ENCODE measurements at regions not wholly inside any gene's neighbourhood (a gene's known extent, or its start where the extent isn't known, plus 50 kb on each side); places are given as distances from the start of the nearest gene placed in this dataset.
A peak's percentile ranks its signal among the peaks of the same experiment; 100 is the strongest.
"Not testable (repeated sequence)": the region's sequence is repeated elsewhere in the genome, so short reads cannot be mapped to it uniquely, and the experiment has no call there.

DNA sequence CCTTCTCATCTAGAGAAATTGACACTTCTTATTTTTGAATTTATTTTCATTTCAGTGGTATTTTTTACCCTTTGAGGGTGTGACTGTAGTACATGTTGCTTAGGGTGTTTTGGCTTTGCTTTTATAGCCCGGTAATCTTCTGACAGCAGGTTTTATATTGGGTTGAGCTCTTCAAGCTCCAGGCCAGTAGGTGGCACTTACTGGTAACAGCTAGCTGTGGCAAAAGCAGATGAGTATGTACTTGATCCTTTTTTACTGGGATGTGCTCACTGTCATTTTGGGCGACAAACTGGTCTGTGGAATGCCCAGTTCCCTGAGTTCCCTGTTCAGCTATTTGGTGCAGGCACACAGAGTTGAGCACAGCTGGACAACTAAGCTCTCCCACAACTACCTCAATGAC lies 916.2 kb upstream of the B3GALT2 start:
- peak; percentile 5 for DNase-seq (ENCODE audit: low read depth, low spot score)

DNA sequence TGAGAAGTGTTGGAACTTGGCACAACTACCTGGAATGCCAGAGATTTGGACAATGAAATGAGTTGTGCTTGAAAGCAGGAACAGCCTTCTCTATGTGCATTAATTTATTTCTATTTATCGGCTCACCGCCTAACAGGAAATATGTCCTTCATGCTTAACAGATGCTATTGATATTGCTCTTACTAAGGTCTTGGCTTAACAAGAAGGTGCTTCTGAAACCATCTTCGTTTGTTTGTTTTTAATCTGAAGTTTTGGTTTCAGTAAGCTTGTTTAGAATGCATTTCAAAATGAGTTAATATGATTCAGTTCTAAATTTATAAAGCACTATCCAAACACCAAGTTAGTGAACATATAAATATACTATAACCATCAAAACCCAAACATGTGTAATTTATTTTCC lies 898.3 kb upstream of the B3GALT2 start:
- DNase-seq (ENCODE audit: low read depth, low spot score): no peak

DNA sequence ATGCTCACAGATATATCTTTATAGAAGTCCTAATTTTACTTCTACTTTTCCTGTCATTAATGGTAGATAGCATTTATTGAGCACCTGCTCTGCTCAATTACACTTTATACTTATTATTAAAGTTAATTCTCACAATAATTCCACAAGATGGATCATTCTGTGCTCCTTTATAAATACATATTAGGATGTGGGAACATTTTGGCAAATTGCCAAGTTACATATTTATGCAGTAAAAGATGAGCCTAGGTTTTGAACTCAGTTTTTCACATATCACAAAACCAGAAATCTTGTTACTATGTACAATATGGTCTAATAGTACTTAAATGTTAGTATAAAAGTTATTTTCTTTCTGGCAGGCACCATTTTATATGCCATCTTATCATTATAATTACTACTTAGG lies 895.0 kb upstream of the B3GALT2 start:
- DNase-seq (ENCODE audit: low read depth, low spot score): no peak

DNA sequence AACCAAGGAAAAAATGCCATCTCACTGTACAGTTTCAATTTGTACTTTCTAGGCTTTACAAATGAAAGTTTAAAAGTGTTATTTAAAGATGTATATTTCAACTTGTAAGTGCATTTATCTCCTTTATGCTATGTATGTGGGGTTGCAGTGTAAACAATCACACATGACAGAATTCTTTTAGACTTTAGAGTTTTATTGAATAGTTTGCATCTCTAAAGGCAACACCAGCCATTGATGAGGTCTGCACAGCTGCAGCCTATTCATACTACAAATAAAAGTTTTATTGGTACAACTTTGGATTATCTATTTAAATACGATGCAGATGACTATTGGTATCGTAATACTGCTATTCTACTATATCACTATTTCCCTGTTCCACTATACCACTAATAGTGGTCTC lies 894.4 kb upstream of the B3GALT2 start:
- no peak for DNase-seq (ENCODE audit: low read depth, low spot score)

DNA sequence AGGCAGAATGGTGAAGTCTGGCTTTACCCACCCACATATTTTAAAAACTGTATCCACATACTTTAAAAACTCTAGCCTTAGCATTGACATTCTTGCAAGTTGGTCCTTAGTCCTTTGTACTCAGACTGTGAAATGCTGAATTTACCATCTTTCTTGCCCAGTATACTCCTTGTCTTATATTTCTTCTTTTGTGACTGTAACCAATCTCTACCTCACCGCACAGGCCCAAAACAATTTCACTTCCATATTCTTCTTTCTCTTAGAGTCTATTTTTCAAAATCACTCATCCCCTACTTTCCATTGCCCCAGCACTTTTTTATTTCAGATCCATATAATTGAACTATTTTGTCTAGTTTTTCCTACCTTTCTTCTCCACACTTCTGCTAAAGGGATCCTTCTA lies 892.4 kb upstream of the B3GALT2 start:
- DNase-seq (ENCODE audit: low read depth, low spot score): no peak

DNA sequence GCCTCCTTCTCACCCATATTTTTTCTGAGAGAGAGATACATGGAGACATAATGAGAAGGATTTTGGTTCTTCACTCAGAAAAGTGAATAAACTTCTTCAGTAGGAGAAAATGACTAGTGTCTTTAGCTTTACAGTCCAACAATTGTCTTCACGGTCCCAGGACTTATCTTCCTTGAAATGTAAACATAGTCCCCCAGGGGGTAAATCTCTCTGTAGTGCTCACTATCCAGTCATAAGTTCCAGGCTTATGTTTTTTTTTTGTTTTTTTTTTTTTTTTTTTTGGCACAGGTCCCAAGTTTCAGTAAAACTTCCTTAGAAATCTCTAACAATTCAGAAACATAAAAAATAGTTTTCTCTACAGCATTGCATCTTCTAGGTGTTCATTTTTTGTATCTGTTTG lies 890.2 kb upstream of the B3GALT2 start:
- DNase-seq (ENCODE audit: low read depth, low spot score): no peak

DNA sequence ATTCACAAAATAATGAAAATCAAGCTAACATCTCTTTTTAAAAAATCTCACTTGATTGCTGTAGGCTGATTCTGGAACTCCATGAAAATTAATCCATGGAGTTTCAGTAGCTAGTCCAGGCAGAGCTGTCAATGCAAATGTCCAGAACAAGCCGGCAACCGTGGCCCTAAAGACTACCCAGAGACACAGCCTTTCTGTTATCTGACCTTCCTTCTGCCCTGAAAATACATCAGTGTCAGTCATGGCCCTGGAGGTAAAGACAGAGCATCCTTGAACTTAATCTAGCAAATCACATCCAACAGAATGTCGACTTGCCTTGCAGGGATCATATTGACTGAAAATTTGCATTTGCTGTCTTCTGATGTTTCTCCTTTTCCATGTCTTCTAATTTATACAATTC lies 887.4 kb upstream of the B3GALT2 start:
- DNase-seq (ENCODE audit: low read depth, low spot score): no peak

DNA sequence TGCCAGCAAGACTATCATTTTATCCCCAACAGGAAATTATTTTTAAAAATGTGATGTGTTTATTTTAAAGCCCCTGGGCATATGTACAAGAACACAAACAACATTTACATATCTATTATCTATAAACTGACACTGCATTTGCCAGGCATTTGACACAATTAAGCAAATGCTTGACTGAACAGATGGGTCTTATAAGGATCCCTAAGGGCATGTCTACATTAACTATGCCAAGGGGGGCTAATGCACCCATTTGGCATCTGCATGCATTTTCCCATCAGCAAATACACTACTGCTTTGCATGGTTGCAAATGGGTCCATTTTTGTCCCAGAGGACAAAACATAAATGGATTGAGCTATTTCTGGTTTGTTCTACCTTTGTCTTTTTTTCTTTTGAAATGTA lies 884.8 kb upstream of the B3GALT2 start:
- no peak for DNase-seq (ENCODE audit: low read depth, low spot score)

DNA sequence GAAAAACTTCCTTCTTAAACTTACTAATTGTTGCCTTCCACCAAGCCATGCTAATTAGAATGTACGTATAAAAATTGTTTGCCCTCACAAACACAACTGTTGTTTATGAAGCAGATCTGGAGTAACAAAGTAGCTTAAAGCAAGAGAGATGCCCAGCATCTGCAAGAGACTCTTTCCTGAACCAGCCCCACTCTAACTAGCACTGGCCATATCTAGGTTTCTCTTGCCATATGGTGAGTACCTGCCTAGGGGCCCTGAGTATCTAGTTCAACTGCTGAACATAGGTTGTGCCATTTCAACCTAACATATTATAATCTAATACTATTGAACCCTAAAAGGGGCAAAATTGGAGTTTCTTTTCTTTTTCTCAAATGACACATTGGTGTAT lies 883.4 kb upstream of the B3GALT2 start:
- no peak for DNase-seq (ENCODE audit: low read depth, low spot score)

DNA sequence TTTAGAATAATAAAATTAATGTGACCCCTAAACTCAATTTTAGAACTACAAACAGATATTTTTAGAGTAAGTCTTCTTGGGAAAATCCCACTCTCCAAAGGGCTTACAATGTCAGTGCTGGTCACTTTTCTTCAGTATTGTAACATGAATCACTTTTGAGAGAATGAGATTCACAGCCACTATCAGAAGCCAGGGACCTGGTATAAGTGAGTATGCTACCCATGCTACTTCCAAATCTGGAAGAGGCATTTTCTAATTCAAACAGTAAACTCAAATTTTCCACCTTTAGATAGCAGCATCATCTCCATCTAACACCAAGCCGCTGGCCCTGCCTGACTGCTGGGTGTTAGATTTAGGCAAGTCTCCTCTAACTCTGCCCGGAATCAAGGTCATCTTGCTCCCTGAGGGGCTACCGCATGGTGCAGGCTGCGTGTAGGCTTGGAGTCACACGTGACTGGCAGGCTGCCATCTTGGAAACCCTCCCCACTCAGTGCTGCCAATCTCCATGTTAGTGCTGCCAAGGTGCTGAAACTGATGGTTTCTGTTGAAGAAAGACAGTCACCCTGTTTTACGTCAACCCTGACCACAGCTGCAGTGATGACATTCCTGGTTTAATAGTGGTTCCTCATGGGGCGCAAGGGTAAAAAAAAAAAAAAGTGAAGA lies 882.9 kb upstream of the B3GALT2 start:
- no peak for DNase-seq (ENCODE audit: low read depth, low spot score)

DNA sequence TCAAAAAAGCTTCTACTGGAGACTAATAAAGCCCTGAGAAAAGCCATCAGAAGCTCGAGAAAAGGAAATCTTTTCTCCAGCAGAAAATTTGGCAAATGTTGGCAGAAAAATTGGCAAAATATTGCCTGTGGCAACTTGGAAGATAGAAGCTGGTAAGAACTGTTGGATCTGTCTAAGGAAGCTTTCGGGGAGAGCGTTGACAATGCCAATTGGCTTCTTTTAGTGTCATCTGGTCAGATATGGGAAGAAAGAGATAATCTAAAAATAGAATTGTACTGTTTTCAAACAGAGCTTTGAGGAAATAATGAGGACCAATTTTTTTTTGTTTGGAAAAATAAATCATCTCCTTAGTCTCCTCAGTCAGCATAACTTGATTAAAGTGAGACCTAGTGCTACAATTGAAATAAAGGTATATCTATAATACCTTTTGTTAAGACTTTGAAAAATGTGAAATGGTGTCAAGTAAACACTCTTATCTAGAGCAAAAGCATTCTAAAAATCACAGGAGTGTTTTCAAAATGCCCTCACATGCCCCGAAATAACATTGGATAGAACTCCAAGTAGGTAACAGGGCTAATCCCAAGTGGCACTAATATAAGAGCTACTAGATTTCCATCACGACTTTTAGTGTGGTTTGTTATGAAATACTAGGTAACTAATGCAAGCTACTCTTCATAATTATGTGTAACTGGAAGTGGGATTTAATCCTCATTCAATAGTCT lies 882.2 kb upstream of the B3GALT2 start:
- no peak for DNase-seq (ENCODE audit: low read depth, low spot score)

DNA sequence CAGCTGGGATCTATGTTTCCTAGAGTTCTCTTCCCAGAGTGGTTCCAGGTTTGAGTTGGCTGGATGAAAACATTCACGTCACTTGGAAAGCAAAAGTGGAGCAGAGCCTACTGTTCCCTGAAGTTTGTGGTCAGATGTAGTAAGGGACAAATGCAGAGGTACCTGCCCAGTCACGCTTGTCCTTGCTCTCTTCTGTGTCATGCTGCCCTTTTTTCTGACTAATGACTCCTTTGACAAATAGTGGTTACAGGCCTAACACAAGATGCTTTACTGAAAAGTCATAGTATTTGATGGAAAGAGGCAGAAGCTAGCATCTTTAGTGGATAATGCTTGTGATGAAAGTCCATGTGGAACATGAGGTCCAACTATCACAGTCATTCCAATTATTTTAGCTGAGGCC lies 881.4 kb upstream of the B3GALT2 start:
- no peak for DNase-seq (ENCODE audit: low read depth, low spot score)

DNA sequence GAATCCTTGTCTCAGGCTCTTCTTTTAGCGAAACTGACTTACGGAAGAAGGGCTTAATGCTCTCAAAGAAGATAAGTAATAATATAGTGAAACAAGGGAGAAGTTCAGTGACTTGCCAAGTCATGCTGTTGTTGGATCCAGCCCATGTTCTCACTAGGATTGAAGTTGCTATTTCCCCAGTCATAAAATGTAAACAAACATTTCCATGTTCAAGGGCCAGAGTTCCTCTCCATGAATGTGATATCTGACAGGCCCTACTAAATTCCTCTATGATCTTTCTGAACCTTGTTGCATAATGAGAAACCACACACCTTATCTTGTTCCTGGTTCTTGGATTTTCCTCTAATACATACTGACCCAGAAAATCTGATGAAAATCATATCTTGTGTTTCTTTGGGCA lies 876.5 kb upstream of the B3GALT2 start:
- no peak for DNase-seq (ENCODE audit: low read depth, low spot score)

DNA sequence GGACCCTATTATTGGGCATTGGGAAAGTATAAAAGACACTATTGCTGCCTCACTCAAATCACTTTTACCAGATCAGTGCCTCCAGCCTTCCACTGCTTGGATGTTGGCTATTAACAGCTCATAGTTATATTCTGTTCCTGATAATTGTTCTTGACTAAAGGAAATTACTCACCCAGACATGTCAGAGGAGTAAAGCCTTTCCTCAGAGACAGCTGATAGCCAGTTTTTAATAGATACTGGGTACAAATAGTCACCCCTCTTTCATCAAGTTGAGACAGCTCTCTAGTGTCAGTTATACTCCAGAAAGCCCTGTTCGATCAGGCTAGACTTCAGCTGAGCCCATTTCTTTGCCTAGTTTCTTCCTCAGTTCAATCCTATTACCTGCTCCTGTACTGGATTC lies 876.1 kb upstream of the B3GALT2 start:
- no peak for DNase-seq (ENCODE audit: low read depth, low spot score)

DNA sequence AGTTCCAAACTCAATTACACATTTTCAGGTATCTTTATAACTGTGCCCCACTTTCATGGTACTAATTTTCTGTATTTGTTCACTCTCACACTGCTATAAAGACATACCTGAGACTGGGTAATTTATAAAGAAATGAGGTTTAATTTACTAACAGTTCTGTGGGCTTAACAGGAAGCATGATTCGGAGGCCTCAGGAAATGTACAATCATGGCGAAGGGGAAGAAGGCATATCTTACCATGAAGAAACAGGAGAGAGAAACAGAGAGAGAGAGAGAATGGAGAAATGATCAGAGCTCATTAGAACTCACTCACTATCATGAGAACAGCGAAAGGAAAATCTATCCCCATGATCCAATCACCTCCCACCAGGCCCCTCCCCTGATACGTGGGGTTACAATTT lies 874.1 kb upstream of the B3GALT2 start:
- no peak for DNase-seq (ENCODE audit: low read depth, low spot score)

DNA sequence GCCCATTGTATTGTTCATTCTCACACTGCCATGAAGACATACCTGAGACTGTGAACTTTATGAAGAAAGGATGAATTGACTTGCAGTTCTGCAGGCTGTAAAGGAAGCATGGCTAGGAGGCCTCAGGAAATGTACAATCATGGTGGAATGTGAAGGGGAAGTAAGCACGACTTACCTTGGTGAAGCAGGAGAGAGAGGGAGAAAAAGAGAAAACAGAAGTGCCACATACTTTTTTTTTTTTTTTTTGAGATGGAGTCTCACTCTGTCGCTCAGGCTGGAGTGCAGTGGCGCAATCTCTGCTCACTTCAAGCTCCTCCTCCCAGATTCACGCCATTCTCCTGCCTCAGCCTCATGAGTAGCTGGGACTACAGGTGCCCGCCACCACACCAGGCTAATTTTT lies 871.9 kb upstream of the B3GALT2 start:
- DNase-seq (ENCODE audit: low read depth, low spot score): not testable (repeated sequence)

DNA sequence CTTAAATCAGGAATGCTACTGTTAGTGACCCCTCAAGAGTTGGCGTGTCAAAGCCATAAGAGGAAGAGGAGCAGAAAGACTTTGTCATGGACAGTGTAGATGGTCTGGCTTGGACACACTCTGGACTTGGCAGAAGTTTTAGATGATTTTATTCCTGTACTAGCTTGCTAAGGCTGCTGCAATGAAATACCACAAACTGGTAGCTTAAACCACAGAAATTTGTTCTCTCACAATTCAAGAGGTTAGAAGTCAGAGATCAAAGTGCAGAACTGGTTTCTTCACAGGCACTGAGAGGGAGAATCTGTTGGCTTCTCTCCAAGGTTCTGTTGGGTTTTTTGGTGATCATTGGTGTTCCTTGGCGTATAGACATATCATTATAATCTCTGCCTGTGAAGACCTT lies 869.8 kb upstream of the B3GALT2 start:
- no peak for DNase-seq (ENCODE audit: low read depth, low spot score)

DNA sequence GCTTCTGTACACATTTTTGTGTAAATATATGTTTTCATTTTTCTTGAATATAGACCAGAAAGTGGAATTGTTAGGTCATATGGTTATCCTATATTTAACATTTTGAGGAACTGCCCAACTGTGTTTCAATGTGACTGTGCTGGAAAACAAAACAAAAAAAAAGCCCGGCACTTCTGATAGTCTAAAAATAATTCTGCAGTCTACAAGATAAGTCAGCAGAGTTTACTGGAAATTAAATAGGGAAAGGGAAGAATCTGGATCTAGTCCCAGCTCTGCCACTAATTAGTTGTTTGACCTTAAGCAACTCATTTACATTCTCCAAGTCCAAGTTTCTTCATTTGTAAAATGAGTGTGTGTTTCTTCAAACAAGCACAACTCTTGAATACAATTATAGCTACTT lies 869.1 kb upstream of the B3GALT2 start:
- no peak for DNase-seq (ENCODE audit: low read depth, low spot score)

DNA sequence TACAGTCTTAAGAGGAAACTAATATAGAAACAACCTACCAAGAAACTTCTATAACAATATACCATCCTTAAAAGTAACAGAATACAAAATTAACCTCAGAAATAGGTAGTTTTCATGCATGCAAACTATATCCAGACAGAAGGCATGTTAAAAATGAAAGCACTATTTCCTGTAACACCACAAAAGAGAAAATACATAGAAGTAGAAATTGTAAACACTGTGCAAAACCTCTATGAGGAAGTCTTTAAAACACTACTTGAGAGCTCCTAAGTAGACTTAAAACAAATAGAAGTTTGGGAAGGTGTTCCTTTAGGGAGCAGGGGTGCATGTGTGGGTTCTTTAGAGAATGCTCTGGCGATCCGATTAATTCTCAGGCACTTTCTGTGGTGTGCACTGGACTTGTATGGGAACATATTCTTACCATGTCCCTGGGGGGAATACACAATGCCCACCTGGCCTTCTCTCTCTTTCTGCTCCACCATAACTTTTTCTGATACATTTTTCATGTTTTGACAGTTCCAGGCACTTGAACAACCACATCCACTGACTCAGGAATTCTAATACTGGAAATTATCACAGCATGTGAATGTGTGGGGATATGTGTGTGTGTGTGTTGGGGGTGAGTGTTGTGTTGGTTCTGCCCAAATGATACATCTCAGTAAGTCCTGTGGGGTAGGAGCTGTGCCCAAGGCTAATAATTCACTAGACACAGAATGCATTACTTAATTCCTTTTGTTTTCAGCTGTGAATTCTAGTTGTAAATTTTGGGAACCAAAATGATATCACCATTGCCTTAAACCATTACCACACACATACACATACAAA lies 866.3 kb upstream of the B3GALT2 start:
- DNase-seq (ENCODE audit: low read depth, low spot score): no peak

DNA sequence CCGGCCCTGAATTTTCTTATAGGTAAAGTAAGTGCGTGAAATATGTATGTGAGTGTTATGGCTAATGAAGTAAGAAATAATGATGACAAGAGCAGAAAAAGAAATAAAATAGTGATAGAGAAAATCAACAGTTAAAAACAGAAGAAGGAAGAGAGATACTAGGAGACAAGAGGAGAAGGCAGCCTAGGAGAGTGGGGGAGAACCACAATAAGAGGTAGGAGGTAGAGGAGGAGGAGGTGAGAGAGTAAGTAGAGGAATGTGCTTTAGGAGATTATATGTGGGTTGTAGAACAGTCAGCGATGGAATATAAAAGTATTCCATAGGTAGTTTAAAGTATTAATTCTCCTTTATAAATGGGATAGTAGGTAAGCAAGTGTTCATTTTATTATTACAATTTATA lies 861.5 kb upstream of the B3GALT2 start:
- DNase-seq (ENCODE audit: low read depth, low spot score): no peak

DNA sequence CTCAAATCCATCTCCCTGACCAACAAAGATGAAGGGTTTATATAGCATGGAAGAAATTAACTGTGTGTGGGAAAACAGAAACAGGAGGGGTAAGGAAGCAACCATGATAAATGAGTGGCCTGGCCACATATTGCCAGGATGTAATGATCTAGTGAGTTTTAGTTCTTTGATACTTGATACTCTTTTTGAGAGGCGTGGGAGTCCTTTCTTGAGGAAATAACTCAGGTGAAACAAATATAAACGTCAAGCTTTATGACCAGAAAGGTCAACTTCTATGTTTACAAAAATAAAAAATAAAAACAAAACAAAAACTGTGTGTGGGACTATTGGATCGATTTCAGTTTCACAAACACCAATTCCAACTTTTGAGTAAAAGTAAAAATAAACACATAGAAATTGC lies 860.8 kb upstream of the B3GALT2 start:
- no peak for DNase-seq (ENCODE audit: low read depth, low spot score)

DNA sequence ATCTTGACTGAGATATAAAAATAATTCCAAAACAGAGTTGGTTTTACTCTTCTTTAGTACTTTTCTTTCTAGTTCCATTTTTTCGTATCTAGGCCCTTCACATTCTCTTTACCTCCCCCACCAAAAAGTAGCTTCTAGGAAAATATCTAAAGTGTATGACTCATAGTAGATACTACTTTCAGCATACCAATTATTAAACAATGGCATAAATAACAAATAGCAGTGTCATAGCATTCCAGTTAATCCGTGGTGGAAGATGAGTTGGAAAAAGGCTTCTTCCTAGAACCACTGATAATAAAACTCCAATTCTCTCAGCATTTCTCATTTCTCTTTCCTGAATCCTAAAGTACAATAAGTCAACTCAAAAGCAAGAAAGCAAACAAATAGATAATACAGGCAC lies 859.0 kb upstream of the B3GALT2 start:
- DNase-seq (ENCODE audit: low read depth, low spot score): no peak

DNA sequence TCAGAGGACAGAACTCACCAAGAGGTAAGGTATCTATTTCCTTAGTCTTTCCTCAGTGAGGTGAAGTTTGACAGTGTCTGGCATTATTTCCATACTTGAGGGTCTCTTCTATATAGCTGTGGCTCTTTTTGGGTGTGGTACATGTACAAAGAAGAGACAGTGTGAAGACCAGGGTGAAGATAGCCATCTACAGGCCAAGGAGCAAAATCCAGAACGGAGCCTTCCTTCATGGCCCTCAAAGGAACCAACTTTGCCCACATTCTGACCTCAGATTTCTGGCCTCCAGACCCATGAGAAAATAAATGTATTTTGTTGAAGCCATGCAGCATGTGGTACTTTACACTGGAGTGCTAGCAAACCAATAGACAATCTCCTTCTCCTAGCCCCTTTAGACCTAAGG lies 858.5 kb upstream of the B3GALT2 start:
- DNase-seq (ENCODE audit: low read depth, low spot score): no peak
